IMR-90 (cell line): ENCODE measurements at regions not wholly inside any gene's neighbourhood (a gene's known extent, or its start where the extent isn't known, plus 50 kb on each side); places are given as distances from the start of the nearest gene placed in this dataset.

Source experiments
- ATAC-seq: fragments of 200-7000 bp; cut with Tn5 transposase; 2 replicates; pipeline ENCODE4 v1.9.1; 2020; ENCODE audit warnings: low read depth, mild to moderate bottlenecking, moderate library complexity
- BruUV-seq: library from RNA; stranded (reverse); fragments of 400-500 nt; replicated peaks from 2 replicates; lab custom pipeline; 2021; lab: Mats Ljungman, UMichigan
- CTCF ChIA-PET: fragments of 300-600 bp; formaldehyde crosslinking; extraction: SDS; loops from one replicate; lab custom pipeline; 2021; ENCODE audit warnings: antibody characterized with exemption; lab: Yijun Ruan, JAX
- POLR2A ChIA-PET: fragments of 300-600 bp; sonication (Branson Sonifier 250); formaldehyde crosslinking; loops from one replicate; lab custom pipeline; 2022; ENCODE audit warnings: antibody characterized with exemption; ENCODE audit not compliant: unreplicated experiment; lab: Charles Lee
- DNase-seq: peaks from one replicate; pipeline ENCODE4 v3.0.0; 2013
- H2AFZ ChIP-seq: replicated peaks from 2 replicates; pipeline ENCODE3; 2013; ENCODE audit warnings: low read length, mild to moderate bottlenecking; ENCODE audit not compliant: poor library complexity
- H2AK5ac ChIP-seq: 2 replicates; pipeline ENCODE4 v1.6.1; 2013; ENCODE audit warnings: low read depth, low read length, inconsistent platforms
- H2AK9ac ChIP-seq: replicated peaks from 2 replicates; pipeline ENCODE3; 2013; ENCODE audit warnings: mild to moderate bottlenecking, low read depth, low read length, moderate library complexity; ENCODE audit not compliant: poor library complexity
- H2BK120ac ChIP-seq: 2 replicates; pipeline ENCODE4 v1.6.1; 2013; ENCODE audit warnings: low read depth, low read length, inconsistent platforms
- H2BK15ac ChIP-seq: 3 replicates; pipeline ENCODE4 v1.6.1; 2013; ENCODE audit warnings: low read depth, low read length, inconsistent platforms
- H2BK20ac ChIP-seq: 2 replicates; pipeline ENCODE4 v1.6.1; 2013; ENCODE audit warnings: low read depth, mild to moderate bottlenecking, inconsistent platforms, low read length, moderate library complexity
- H2BK5ac ChIP-seq: 2 replicates; pipeline ENCODE4 v1.6.1; 2013; ENCODE audit warnings: mild to moderate bottlenecking, low read depth, low read length, inconsistent platforms; ENCODE audit not compliant: poor library complexity, severe bottlenecking
- H3K14ac ChIP-seq: replicated peaks from 2 replicates; pipeline ENCODE4 v1.6.1; 2013; ENCODE audit warnings: low read depth, low read length, inconsistent platforms
- H3K18ac ChIP-seq: 2 replicates; pipeline ENCODE4 v1.6.1; 2013; ENCODE audit warnings: low read depth, low read length, control low read depth
- H3K23ac ChIP-seq: 2 replicates; pipeline ENCODE4 v1.6.1; 2013; ENCODE audit warnings: low read depth, low read length, inconsistent platforms
- H3K27ac ChIP-seq: 2 replicates; pipeline ENCODE4 v1.5.1; 2013; ENCODE audit warnings: mild to moderate bottlenecking, control low read depth, low read length; ENCODE audit not compliant: insufficient read depth
- H3K27me3 ChIP-seq: 2 replicates; pipeline ENCODE4 v1.6.1; 2013; ENCODE audit warnings: low read length; ENCODE audit not compliant: control insufficient read depth, insufficient read depth
- H3K36me3 ChIP-seq: 2 replicates; pipeline ENCODE4 v1.6.1; 2013; ENCODE audit warnings: low read length, mixed read lengths; ENCODE audit not compliant: control insufficient read depth, insufficient read depth
- H3K4ac ChIP-seq: 2 replicates; pipeline ENCODE4 v1.6.1; 2013; ENCODE audit warnings: low read depth, low read length, inconsistent platforms
- H3K4me1 ChIP-seq: 2 replicates; pipeline ENCODE4 v1.6.1; 2013; ENCODE audit warnings: low read length, mixed read lengths; ENCODE audit not compliant: control insufficient read depth, insufficient read depth
- H3K4me2 ChIP-seq: 2 replicates; pipeline ENCODE4 v1.6.1; 2013; ENCODE audit warnings: low read depth, mild to moderate bottlenecking, control low read depth, low read length, moderate library complexity
- H3K4me3 ChIP-seq: 2 replicates; pipeline ENCODE4 v1.5.1; 2013; ENCODE audit warnings: low read depth, mild to moderate bottlenecking, control low read depth, low read length, moderate library complexity; ENCODE audit not compliant: insufficient read depth
- H3K56ac ChIP-seq: 2 replicates; pipeline ENCODE4 v1.6.1; 2013; ENCODE audit warnings: low read length, inconsistent platforms; ENCODE audit not compliant: insufficient read depth; ENCODE audit errors: extremely low read depth
- H3K79me1 ChIP-seq, 2 experiments: 2 replicates each; pipeline ENCODE4 v1.6.1; 2013; ENCODE audit warnings: low read length in 2 of 2, inconsistent platforms in 1 of 2, low read depth in 1 of 2
- H3K9ac ChIP-seq: 2 replicates; pipeline ENCODE4 v1.6.1; 2013; ENCODE audit warnings: low read depth, low read length, control low read depth
- H3K9me1 ChIP-seq: 2 replicates; pipeline ENCODE4 v1.6.1; 2013; ENCODE audit warnings: low read length, inconsistent platforms; ENCODE audit not compliant: insufficient read depth
- H3K9me3 ChIP-seq: 2 replicates; pipeline ENCODE4 v1.6.1; 2013; ENCODE audit warnings: low read length; ENCODE audit not compliant: control insufficient read depth, insufficient read depth
- H4K20me1 ChIP-seq: 2 replicates; pipeline ENCODE4 v1.6.1; 2013; ENCODE audit warnings: low read length, inconsistent platforms; ENCODE audit not compliant: insufficient read depth
- H4K5ac ChIP-seq: 2 replicates; pipeline ENCODE4 v1.6.1; 2013; ENCODE audit warnings: mild to moderate bottlenecking, low read depth, low read length, control low read depth
- H4K8ac ChIP-seq, 2 experiments: 2 replicates each; pipeline ENCODE4 v1.6.1; 2013; ENCODE audit warnings: low read depth in 2 of 2, low read length in 2 of 2, control low read depth in 1 of 2, inconsistent platforms in 1 of 2
- H4K91ac ChIP-seq: 2 replicates; pipeline ENCODE4 v1.6.1; 2013; ENCODE audit warnings: low read depth, low read length, inconsistent platforms; ENCODE audit not compliant: insufficient read depth
- BHLHE40 ChIP-seq: fragments of 150-350 bp; IDR thresholded peaks from 2 replicates; pipeline ENCODE4 v1.6.1; 2016; ENCODE audit warnings: mild to moderate bottlenecking, low read depth, low read length
- CEBPB ChIP-seq: IDR thresholded peaks from 2 replicates; pipeline ENCODE4 v1.6.1; 2012; ENCODE audit warnings: low read depth, low read length, improper control_type of control experiment
- CHD1 ChIP-seq: IDR thresholded peaks from 2 replicates; pipeline ENCODE4 v1.6.1; 2012; ENCODE audit warnings: low read depth, low read length, improper control_type of control experiment
- FOS ChIP-seq: fragments of 150-350 bp; IDR thresholded peaks from 2 replicates; pipeline ENCODE4 v1.6.1; 2016; ENCODE audit warnings: low read depth, low read length
- MAFK ChIP-seq: IDR thresholded peaks from 2 replicates; pipeline ENCODE4 v1.6.1; 2012; ENCODE audit warnings: low read depth, low read length, improper control_type of control experiment
- MAZ ChIP-seq: IDR thresholded peaks from 2 replicates; pipeline ENCODE4 v1.6.1; 2012; ENCODE audit warnings: low read depth, mild to moderate bottlenecking, low read length, improper control_type of control experiment, moderate library complexity, borderline replicate concordance
- MXI1 ChIP-seq: IDR thresholded peaks from 2 replicates; pipeline ENCODE4 v1.6.1; 2012; ENCODE audit warnings: low read depth, mild to moderate bottlenecking, low read length, moderate library complexity, borderline replicate concordance
- NFE2L2 ChIP-seq: fragments of 150-350 bp; IDR thresholded peaks from 2 replicates; pipeline ENCODE4 v1.6.1; 2016; ENCODE audit warnings: low read depth, mild to moderate bottlenecking, low read length
- POLR2A ChIP-seq: IDR thresholded peaks from 2 replicates; pipeline ENCODE4 v1.6.1; 2012; ENCODE audit warnings: mild to moderate bottlenecking, low read depth, low read length
- RAD21 ChIP-seq: IDR thresholded peaks from 2 replicates; pipeline ENCODE4 v1.6.1; 2012; ENCODE audit warnings: low read length, improper control_type of control experiment
- RCOR1 ChIP-seq: IDR thresholded peaks from 2 replicates; pipeline ENCODE4 v1.6.1; 2012; ENCODE audit warnings: mild to moderate bottlenecking, low read length, improper control_type of control experiment; ENCODE audit not compliant: insufficient replicate concordance
- RFX5 ChIP-seq: IDR thresholded peaks from 2 replicates; pipeline ENCODE4 v1.8.0; 2012; ENCODE audit warnings: low read depth, mild to moderate bottlenecking, low read length, moderate library complexity
- SMC3 ChIP-seq: fragments of 150-350 bp; IDR thresholded peaks from 2 replicates; pipeline ENCODE4 v1.6.1; 2016; ENCODE audit warnings: low read depth, mild to moderate bottlenecking, antibody characterized with exemption, low read length, moderate library complexity
- WGBS, 2 experiments: methylation state at CpG; one replicate each; pipeline versions ENCODE4 v1.1.5 to v1.1.7; 2013; ENCODE audit warnings: missing lambda C conversion rate in 2 of 2; ENCODE audit not compliant: insufficient read length in 1 of 2; ENCODE audit errors: extremely low coverage in 2 of 2; 5-methylcytosine and 5-hydroxymethylcytosine counted together
- dilution Hi-C: fragments of 300-500 bp; cut with HindIII; formaldehyde crosslinking; loops from one replicate; pipeline ENCODE4 v1.14.3; 2018; ENCODE audit warnings: low sequenced_read_pairs; ENCODE audit not compliant: unreplicated experiment
- in situ Hi-C: fragments of 300-500 bp; cut with MboI; formaldehyde crosslinking; loops from 3 replicates; pipeline ENCODE4 v1.14.3; 2019; ENCODE audit warnings: low sequenced_read_pairs, inconsistent platforms, mixed read lengths
- intact Hi-C: fragments of 100-400 bp; cut with micrococcal nuclease; formaldehyde crosslinking; loops from 2 replicates; pipeline ENCODE4 v1.10.0; 2022
- TF ChIP-seq, protein P1 (sequence below): fragments of 150-350 bp; IDR thresholded peaks from 2 replicates; pipeline ENCODE4 v1.6.1; 2017; ENCODE audit warnings: mild to moderate bottlenecking, antibody characterized with exemption, low read length, low read depth
- TF ChIP-seq, protein P2 (sequence below): fragments of 150-350 bp; IDR thresholded peaks from 2 replicates; pipeline ENCODE4 v1.6.1; 2016; ENCODE audit warnings: low read depth, mild to moderate bottlenecking, low read length, moderate library complexity, borderline replicate concordance
- TF ChIP-seq, protein P3 (sequence below): conservative IDR thresholded peaks from 2 replicates; pipeline ENCODE4 v1.5.1; 2012; ENCODE audit warnings: mild to moderate bottlenecking, low read depth, low read length, improper control_type of control experiment

DNA sequence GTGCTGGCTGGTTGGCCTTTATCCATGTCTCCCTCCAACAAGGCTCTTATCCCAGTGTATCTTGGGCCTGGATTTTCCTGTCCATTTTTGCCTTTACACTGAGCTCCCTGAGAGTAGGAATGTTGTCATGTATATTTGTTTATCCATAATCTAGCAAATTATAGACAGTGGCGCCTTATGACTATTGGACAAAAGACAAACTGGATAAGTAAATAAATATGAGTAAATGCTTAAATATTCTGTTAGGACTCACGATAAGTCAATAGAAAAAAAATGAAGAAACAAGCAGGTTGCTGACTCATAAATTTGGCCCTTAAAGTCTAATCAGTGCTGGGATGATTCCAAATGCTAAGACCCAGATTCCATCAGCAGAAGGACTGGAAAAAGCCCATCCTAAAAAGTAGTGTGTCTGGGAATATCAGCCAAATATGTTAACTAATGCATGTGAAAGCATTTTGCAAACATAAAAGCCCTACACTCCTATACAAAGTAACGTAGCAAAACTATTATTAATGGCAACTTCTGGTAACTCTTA is 55.0 kb upstream of the PCSK2 start:
- Histone ChIP-seq H3K18ac (no peak overlapping the region), H2AK5ac (no peak overlapping the region), H2BK5ac (no peak overlapping the region), H4K20me1 (no peaks in the 10 kb centered on the region), H3K4me1 (no peaks in the 10 kb centered on the region), H3K4ac (no peak overlapping the region), H3K27me3 (no peaks in the 10 kb centered on the region), H3K4me2 (no peak overlapping the region), H2BK20ac (no peak overlapping the region), H3K56ac (no peak overlapping the region), H3K14ac (no peak overlapping the region), H3K23ac (no peak overlapping the region), H3K27ac (no peak overlapping the region), H2AFZ (no peak overlapping the region), H2BK15ac (no peak overlapping the region), H2AK9ac (no peak overlapping the region), H4K8ac (no peak overlapping the region), H3K4me3 (no peak overlapping the region), H3K9me3 (no peaks in the 10 kb centered on the region), H4K5ac (no peak overlapping the region), H3K79me1 (no peaks in the 10 kb centered on the region), H2BK120ac (no peak overlapping the region), H4K91ac (no peak overlapping the region), H3K36me3 (no peaks in the 10 kb centered on the region), H3K9ac (no peak overlapping the region), H3K9me1 (no peaks in the 10 kb centered on the region)
- ATAC-seq (no peak), DNase-seq (no peak)
- in situ Hi-C loops, result no loop called here
- no TSS peak for BruUV-seq
- intact Hi-C loops, result no loop called here
- WGBS, 2 experiments, result no CpG with 5 or more reads among the region's 3 CpGs
- ChIA-PET POLR2A (no interaction called here), CTCF (no interaction called here)
- dilution Hi-C loops, result no loop called here
- TF ChIP-seq, protein P1, sequence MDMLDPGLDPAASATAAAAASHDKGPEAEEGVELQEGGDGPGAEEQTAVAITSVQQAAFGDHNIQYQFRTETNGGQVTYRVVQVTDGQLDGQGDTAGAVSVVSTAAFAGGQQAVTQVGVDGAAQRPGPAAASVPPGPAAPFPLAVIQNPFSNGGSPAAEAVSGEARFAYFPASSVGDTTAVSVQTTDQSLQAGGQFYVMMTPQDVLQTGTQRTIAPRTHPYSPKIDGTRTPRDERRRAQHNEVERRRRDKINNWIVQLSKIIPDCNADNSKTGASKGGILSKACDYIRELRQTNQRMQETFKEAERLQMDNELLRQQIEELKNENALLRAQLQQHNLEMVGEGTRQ, result no peak
- no peak for TF ChIP-seq RAD21
- TF ChIP-seq CHD1, result no peak
- TF ChIP-seq BHLHE40, result no peak
- no peak for TF ChIP-seq RCOR1
- no peak for TF ChIP-seq SMC3
- no peak for TF ChIP-seq MAFK
- TF ChIP-seq RFX5, result no peak
- TF ChIP-seq, protein P2, sequence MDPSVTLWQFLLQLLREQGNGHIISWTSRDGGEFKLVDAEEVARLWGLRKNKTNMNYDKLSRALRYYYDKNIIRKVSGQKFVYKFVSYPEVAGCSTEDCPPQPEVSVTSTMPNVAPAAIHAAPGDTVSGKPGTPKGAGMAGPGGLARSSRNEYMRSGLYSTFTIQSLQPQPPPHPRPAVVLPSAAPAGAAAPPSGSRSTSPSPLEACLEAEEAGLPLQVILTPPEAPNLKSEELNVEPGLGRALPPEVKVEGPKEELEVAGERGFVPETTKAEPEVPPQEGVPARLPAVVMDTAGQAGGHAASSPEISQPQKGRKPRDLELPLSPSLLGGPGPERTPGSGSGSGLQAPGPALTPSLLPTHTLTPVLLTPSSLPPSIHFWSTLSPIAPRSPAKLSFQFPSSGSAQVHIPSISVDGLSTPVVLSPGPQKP, result no peak
- no peak for TF ChIP-seq FOS
- TF ChIP-seq MAZ, result no peak
- no peak for TF ChIP-seq MXI1
- TF ChIP-seq, protein P3, sequence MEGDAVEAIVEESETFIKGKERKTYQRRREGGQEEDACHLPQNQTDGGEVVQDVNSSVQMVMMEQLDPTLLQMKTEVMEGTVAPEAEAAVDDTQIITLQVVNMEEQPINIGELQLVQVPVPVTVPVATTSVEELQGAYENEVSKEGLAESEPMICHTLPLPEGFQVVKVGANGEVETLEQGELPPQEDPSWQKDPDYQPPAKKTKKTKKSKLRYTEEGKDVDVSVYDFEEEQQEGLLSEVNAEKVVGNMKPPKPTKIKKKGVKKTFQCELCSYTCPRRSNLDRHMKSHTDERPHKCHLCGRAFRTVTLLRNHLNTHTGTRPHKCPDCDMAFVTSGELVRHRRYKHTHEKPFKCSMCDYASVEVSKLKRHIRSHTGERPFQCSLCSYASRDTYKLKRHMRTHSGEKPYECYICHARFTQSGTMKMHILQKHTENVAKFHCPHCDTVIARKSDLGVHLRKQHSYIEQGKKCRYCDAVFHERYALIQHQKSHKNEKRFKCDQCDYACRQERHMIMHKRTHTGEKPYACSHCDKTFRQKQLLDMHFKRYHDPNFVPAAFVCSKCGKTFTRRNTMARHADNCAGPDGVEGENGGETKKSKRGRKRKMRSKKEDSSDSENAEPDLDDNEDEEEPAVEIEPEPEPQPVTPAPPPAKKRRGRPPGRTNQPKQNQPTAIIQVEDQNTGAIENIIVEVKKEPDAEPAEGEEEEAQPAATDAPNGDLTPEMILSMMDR, result no peak
- no peak for TF ChIP-seq CEBPB
- TF ChIP-seq NFE2L2, result no peak
- no peak for TF ChIP-seq POLR2A
